ENCODE measurements at regions not wholly inside any gene's neighbourhood (a gene's known extent, or its start where the extent isn't known, plus 50 kb on each side); places are given as distances from the start of the nearest gene placed in this dataset.

DNA sequence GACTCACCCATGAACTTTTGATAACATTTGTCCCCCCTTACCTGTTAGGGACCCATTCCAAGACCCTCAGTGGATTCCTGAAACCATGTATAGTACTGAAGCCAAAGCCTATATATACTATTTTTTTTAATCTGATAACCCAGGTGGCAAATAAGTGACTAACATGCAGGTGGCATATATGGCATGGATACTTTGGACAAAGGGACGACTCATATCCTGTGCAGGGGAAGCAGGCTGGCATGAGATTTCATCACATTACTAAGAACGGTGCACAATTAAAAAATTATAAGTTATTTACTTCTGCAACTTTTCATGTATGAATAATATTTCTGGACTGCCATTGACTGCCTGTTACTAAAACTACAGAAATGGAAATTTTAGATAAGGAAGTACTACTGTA is 880.1 kb upstream of the FBXO33 start:
- H3K27me3 ChIP-seq (ENCODE audit: insufficient read depth, insufficient read length) = no peaks in the 10 kb centered on the region
- TF ChIP-seq YY1 (IDR thresholded peaks at IDR 0.05; ENCODE audit: insufficient read depth, insufficient read length) = no peak
- no peak for TF ChIP-seq SUZ12 (IDR thresholded peaks at IDR 0.05; ENCODE audit: extremely low read depth, insufficient read depth, insufficient read length)
- no peak for TF ChIP-seq ZNF274 (IDR thresholded peaks at IDR 0.05; ENCODE audit: low read depth, low read length)
- no peak overlapping the region for H3K9ac ChIP-seq (ENCODE audit: insufficient read length, low read depth)
- no peaks in the 10 kb centered on the region for H3K9me3 ChIP-seq (ENCODE audit: insufficient read depth, low read length)
- DNase-seq (ENCODE audit: low read depth, low spot score) = no peak
- no peaks in the 10 kb centered on the region for H3K36me3 ChIP-seq (ENCODE audit: insufficient read depth, insufficient read length, low read length)
- H3K4me1 ChIP-seq (ENCODE audit: insufficient read depth, insufficient read length) = no peaks in the 10 kb centered on the region
- H3K4me3 ChIP-seq (ENCODE audit: insufficient read length, low read depth) = no peak overlapping the region

DNA sequence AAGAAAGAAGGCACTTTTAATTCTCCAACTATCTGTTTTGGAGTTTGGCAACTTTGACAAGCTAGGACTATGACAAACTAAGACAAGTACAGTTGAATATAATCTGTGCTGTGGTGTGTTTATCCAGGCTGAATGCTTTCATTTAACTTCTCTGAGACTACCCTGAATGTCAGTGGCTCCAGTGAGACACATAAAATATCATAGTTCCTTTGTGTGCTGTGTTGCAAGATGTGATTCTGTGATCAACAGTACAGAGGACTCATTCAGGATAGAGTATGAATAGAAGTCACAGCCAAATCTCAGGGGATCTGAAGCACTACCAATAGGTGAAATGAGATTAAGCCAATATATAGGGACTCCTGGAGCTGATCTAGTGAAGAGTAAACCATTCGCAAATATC is 876.9 kb upstream of the FBXO33 start:
- Histone ChIP-seq H3K4me1 (ENCODE audit: insufficient read depth, insufficient read length) (no peaks in the 10 kb centered on the region), H3K36me3 (ENCODE audit: insufficient read depth, insufficient read length, low read length) (no peaks in the 10 kb centered on the region), H3K9me3 (ENCODE audit: insufficient read depth, low read length) (no peaks in the 10 kb centered on the region), H3K27me3 (ENCODE audit: insufficient read depth, insufficient read length) (no peaks in the 10 kb centered on the region), H3K4me3 (ENCODE audit: insufficient read length, low read depth) (no peak overlapping the region), H3K9ac (ENCODE audit: insufficient read length, low read depth) (no peak overlapping the region)
- DNase-seq (ENCODE audit: low read depth, low spot score) = no peak
- no peak for TF ChIP-seq YY1 (IDR thresholded peaks at IDR 0.05; ENCODE audit: insufficient read depth, insufficient read length)

DNA sequence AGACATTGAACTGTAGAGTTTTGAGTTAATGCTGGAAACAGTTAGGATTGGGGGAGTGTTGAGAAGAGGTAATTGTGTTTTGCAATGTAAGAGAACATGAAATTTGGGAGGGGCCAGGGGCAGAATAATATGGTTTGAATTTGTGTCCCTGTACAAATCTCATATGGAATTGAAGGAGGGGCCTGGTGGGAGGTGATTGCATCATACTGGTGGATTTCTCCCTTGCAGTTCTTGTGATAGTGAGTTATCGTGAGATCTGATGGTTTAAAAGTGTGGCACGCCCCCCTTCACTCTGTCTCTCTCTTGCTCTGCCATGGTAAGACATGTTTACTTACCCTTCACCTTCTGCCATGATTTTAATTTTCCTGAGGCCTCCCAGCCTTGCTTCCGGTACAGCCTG is 876.0 kb upstream of the FBXO33 start:
- Histone ChIP-seq H3K9ac (ENCODE audit: insufficient read length, low read depth) (no peak overlapping the region), H3K36me3 (ENCODE audit: insufficient read depth, insufficient read length, low read length) (no peaks in the 10 kb centered on the region), H3K4me1 (ENCODE audit: insufficient read depth, insufficient read length) (no peaks in the 10 kb centered on the region), H3K27me3 (ENCODE audit: insufficient read depth, insufficient read length) (no peaks in the 10 kb centered on the region), H3K4me3 (ENCODE audit: insufficient read length, low read depth) (no peak overlapping the region), H3K9me3 (ENCODE audit: insufficient read depth, low read length) (no peaks in the 10 kb centered on the region)
- no peak for DNase-seq (ENCODE audit: low read depth, low spot score)
- TF ChIP-seq SUZ12 (IDR thresholded peaks at IDR 0.05; ENCODE audit: extremely low read depth, insufficient read depth, insufficient read length) (no peak), ZNF274 (IDR thresholded peaks at IDR 0.05; ENCODE audit: low read depth, low read length) (no peak), YY1 (IDR thresholded peaks at IDR 0.05; ENCODE audit: insufficient read depth, insufficient read length) (no peak)

DNA sequence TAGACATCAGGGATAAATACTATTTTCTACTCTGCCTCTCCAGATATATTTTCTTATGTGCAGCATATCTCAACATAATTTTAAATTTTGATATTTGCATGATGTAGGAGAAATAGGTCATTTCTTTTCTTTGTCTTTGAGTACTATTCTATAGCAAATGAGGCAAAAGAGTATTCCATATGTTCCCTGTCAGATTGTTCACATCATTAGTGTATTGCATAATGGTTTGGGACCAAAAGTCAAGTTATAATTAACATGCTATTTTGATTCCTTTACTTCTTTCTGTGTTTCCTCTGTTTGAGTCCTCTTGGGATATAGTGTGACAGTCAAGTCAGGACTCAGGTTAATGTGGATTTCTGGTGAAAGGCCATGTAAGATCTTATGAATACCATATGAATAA is 864.6 kb upstream of the FBXO33 start:
- H3K36me3 ChIP-seq (ENCODE audit: insufficient read depth, insufficient read length, low read length) = no peaks in the 10 kb centered on the region
- H3K4me3 ChIP-seq (ENCODE audit: insufficient read length, low read depth) = no peak overlapping the region
- no peak for DNase-seq (ENCODE audit: low read depth, low spot score)
- no peak overlapping the region for H3K9ac ChIP-seq (ENCODE audit: insufficient read length, low read depth)
- no peaks in the 10 kb centered on the region for H3K4me1 ChIP-seq (ENCODE audit: insufficient read depth, insufficient read length)
- H3K9me3 ChIP-seq (ENCODE audit: insufficient read depth, low read length) = no peaks in the 10 kb centered on the region
- no peaks in the 10 kb centered on the region for H3K27me3 ChIP-seq (ENCODE audit: insufficient read depth, insufficient read length)
- TF ChIP-seq SUZ12 (IDR thresholded peaks at IDR 0.05; ENCODE audit: extremely low read depth, insufficient read depth, insufficient read length) (no peak), ZNF274 (IDR thresholded peaks at IDR 0.05; ENCODE audit: low read depth, low read length) (no peak), YY1 (IDR thresholded peaks at IDR 0.05; ENCODE audit: insufficient read depth, insufficient read length) (no peak)

DNA sequence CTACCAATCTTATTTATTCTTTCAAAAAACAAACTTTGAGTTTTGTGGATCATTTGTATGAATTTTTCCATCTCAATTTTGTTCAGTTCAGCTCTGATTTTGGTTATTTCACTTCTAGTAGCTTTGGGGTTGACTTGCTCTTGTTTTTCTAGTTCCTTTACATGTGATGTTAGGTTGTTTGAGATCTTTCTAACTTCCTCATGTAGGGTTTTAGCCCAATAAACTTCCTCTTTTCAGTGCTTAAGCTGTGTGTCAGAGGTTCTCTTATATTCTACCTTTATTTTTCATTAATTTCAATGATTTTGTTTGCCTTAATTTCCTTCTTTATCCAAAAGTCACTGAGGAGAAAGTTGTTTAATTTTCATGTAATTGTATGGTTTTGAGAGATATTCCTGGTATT is 860.4 kb upstream of the FBXO33 start:
- no peaks in the 10 kb centered on the region for H3K4me1 ChIP-seq (ENCODE audit: insufficient read depth, insufficient read length)
- no peaks in the 10 kb centered on the region for H3K9me3 ChIP-seq (ENCODE audit: insufficient read depth, low read length)
- no peak overlapping the region for H3K9ac ChIP-seq (ENCODE audit: insufficient read length, low read depth)
- no peaks in the 10 kb centered on the region for H3K27me3 ChIP-seq (ENCODE audit: insufficient read depth, insufficient read length)
- H3K4me3 ChIP-seq (ENCODE audit: insufficient read length, low read depth) = no peak overlapping the region
- DNase-seq (ENCODE audit: low read depth, low spot score) = no peak
- TF ChIP-seq YY1 (IDR thresholded peaks at IDR 0.05; ENCODE audit: insufficient read depth, insufficient read length) (no peak), ZNF274 (IDR thresholded peaks at IDR 0.05; ENCODE audit: low read depth, low read length) (no peak), SUZ12 (IDR thresholded peaks at IDR 0.05; ENCODE audit: extremely low read depth, insufficient read depth, insufficient read length) (no peak)
- H3K36me3 ChIP-seq (ENCODE audit: insufficient read depth, insufficient read length, low read length) = no peaks in the 10 kb centered on the region

DNA sequence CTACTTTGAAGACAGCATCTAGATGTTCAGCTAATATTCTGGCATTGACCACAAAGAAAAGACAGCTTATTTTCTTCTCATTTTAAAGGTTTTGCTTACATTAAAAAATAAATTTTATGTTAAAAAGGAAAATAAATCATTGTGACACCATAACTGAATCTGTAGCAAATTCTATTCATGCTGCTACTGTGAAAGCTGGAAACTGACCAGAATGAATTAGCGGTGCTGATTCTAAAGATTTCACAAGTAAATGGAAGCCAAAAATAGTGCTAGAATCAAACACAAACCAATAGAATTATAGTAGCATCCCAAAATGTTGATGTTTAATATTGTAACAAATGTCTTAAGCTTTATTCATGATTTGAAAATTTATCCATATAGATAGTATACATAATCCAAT is 850.0 kb upstream of the FBXO33 start:
- H3K4me1 ChIP-seq (ENCODE audit: insufficient read depth, insufficient read length) = no peaks in the 10 kb centered on the region
- H3K9me3 ChIP-seq (ENCODE audit: insufficient read depth, low read length) = no peaks in the 10 kb centered on the region
- no peak overlapping the region for H3K9ac ChIP-seq (ENCODE audit: insufficient read length, low read depth)
- DNase-seq (ENCODE audit: low read depth, low spot score) = no peak
- no peak overlapping the region for H3K4me3 ChIP-seq (ENCODE audit: insufficient read length, low read depth)
- H3K36me3 ChIP-seq (ENCODE audit: insufficient read depth, insufficient read length, low read length) = no peaks in the 10 kb centered on the region
- TF ChIP-seq ZNF274 (IDR thresholded peaks at IDR 0.05; ENCODE audit: low read depth, low read length) = no peak
- H3K27me3 ChIP-seq (ENCODE audit: insufficient read depth, insufficient read length) = no peaks in the 10 kb centered on the region

DNA sequence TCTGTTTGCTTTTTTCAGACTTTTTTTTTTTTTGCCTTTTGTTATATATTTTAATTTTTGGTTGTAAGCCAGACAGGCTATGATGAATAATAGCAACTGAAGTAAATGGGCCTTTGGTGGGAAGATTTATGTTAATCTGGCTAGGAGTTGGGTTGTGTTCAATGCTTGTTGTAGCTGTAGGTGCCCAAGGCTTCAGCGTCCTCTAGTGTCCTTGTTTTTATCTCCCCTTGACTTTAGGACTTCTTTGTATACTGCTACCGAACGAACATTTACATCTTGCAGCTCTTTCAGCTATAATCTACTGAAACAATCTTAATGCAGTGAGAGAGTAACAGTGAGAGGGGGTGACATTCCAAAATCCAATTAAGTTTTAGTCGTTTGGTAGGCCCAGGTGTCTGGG is 848.4 kb upstream of the FBXO33 start:
- Histone ChIP-seq H3K9ac (ENCODE audit: insufficient read length, low read depth) (no peak overlapping the region), H3K27me3 (ENCODE audit: insufficient read depth, insufficient read length) (no peaks in the 10 kb centered on the region), H3K4me1 (ENCODE audit: insufficient read depth, insufficient read length) (no peaks in the 10 kb centered on the region), H3K4me3 (ENCODE audit: insufficient read length, low read depth) (no peak overlapping the region), H3K36me3 (ENCODE audit: insufficient read depth, insufficient read length, low read length) (no peaks in the 10 kb centered on the region), H3K9me3 (ENCODE audit: insufficient read depth, low read length) (no peaks in the 10 kb centered on the region)
- no peak for DNase-seq (ENCODE audit: low read depth, low spot score)
- no peak for TF ChIP-seq YY1 (IDR thresholded peaks at IDR 0.05; ENCODE audit: insufficient read depth, insufficient read length)
- no peak for TF ChIP-seq SUZ12 (IDR thresholded peaks at IDR 0.05; ENCODE audit: extremely low read depth, insufficient read depth, insufficient read length)
- TF ChIP-seq ZNF274 (IDR thresholded peaks at IDR 0.05; ENCODE audit: low read depth, low read length) = no peak

DNA sequence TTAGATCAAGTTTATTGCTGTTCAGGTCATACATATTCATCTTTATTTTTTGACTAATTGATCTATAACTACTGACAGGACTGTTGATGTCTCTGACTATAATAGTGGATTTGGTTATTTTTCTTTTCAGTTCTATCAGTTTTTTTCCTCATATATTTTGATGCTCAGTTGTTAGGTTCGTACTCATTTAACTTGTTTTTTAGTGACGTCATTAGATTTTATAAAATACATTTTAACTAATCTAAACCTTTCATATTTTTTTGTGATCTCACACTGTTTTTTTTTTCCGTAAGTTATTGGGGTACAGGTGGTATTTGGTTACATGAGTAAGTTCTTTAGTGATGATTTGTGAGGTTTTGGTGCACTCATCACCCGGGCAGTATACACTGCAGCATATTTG is 841.2 kb upstream of the FBXO33 start:
- Histone ChIP-seq H3K4me3 (ENCODE audit: insufficient read length, low read depth) (no peak overlapping the region), H3K9me3 (ENCODE audit: insufficient read depth, low read length) (no peaks in the 10 kb centered on the region), H3K36me3 (ENCODE audit: insufficient read depth, insufficient read length, low read length) (no peaks in the 10 kb centered on the region), H3K9ac (ENCODE audit: insufficient read length, low read depth) (no peak overlapping the region), H3K4me1 (ENCODE audit: insufficient read depth, insufficient read length) (no peaks in the 10 kb centered on the region), H3K27me3 (ENCODE audit: insufficient read depth, insufficient read length) (no peaks in the 10 kb centered on the region)
- no peak for DNase-seq (ENCODE audit: low read depth, low spot score)
- TF ChIP-seq YY1 (IDR thresholded peaks at IDR 0.05; ENCODE audit: insufficient read depth, insufficient read length) (no peak), SUZ12 (IDR thresholded peaks at IDR 0.05; ENCODE audit: extremely low read depth, insufficient read depth, insufficient read length) (no peak)
